Fibroblast of villous mesenchyme (primary cell): ENCODE measurements at regions not wholly inside any gene's neighbourhood (a gene's known extent, or its start where the extent isn't known, plus 50 kb on each side); places are given as distances from the start of the nearest gene placed in this dataset.

Experiments
- DNase-seq: peaks from one replicate; pipeline ENCODE4 v3.0.0-alpha.2; 2010; ENCODE audit warnings: low read depth
- H3K4me3 ChIP-seq: 2 replicates; pipeline ENCODE4 v1.5.1; 2011; ENCODE audit warnings: low read depth, mild to moderate bottlenecking, low read length
- CTCF ChIP-seq: IDR thresholded peaks from 2 replicates; pipeline ENCODE4 v1.5.1; 2012; ENCODE audit warnings: low read depth, mild to moderate bottlenecking, low read length; ENCODE audit not compliant: insufficient read depth

GRCh38 chr1:163650624-163651023 is 328.9 kb downstream of the NUF2 start:
- TF ChIP-seq CTCF: no peak
- DNase-seq: no peak
- no peak overlapping the region for H3K4me3 ChIP-seq

GRCh38 chr1:163652441-163652840 is 330.7 kb downstream of the NUF2 start:
- no peak for DNase-seq
- H3K4me3 ChIP-seq: no peak overlapping the region
- TF ChIP-seq CTCF: no peak

GRCh38 chr1:163655565-163655964 is 333.8 kb downstream of the NUF2 start:
- DNase-seq: no peak
- no peak overlapping the region for H3K4me3 ChIP-seq
- no peak for TF ChIP-seq CTCF

GRCh38 chr1:163656095-163656759 is 334.5 kb downstream of the NUF2 start:
- DNase-seq: no peak
- no peak for TF ChIP-seq CTCF
- H3K4me3 ChIP-seq: no peak overlapping the region

- H3K4me3 ChIP-seq: no peak overlapping the region
- no peak for DNase-seq
- TF ChIP-seq CTCF: no peak
These were observed 336.0 kb downstream of the NUF2 start for GRCh38 chr1:163657719-163658118.

GRCh38 chr1:163661391-163661790 is 339.6 kb downstream of the NUF2 start:
- no peak overlapping the region for H3K4me3 ChIP-seq
- TF ChIP-seq CTCF: no peak
- no peak for DNase-seq
